ENCODE measurements at regions not wholly inside any gene's neighbourhood (a gene's known extent, or its start where the extent isn't known, plus 50 kb on each side); places are given as distances from the start of the nearest gene placed in this dataset.

GRCh38 chr2:15750433-15750814, 158.8 kb downstream of the DDX1 start:
- Mint-ChIP-seq H3K4me1 (no peaks in the 10 kb centered on the region), H3K36me3 (ENCODE audit: low read depth) (no peaks in the 10 kb centered on the region), H3K4me3 (no peak overlapping the region), H3K27ac (no peak overlapping the region), H3K27me3 (peaks cover 21% of the 10 kb centered on the region)
- ATAC-seq, result no peak
- no peaks in the 10 kb centered on the region for H3K9me3 ChIP-seq (ENCODE audit: control insufficient read depth, low read length, poor library complexity, severe bottlenecking)
- no peak for DNase-seq

- DNase-seq, result no peak
- Mint-ChIP-seq H3K36me3 (ENCODE audit: low read depth) (no peaks in the 10 kb centered on the region), H3K27ac (no peak overlapping the region), H3K27me3 (peaks cover 17% of the 10 kb centered on the region), H3K4me3 (no peak overlapping the region), H3K4me1 (no peaks in the 10 kb centered on the region)
- ATAC-seq, result no peak
- no peaks in the 10 kb centered on the region for H3K9me3 ChIP-seq (ENCODE audit: control insufficient read depth, low read length, poor library complexity, severe bottlenecking)
Measured at GRCh38 chr2:15750822-15751329, 159.2 kb downstream of the DDX1 start.

- no peaks in the 10 kb centered on the region for H3K9me3 ChIP-seq (ENCODE audit: control insufficient read depth, low read length, poor library complexity, severe bottlenecking)
- no peak overlapping the region for H3K27ac Mint-ChIP-seq
- no peaks in the 10 kb centered on the region for H3K4me1 Mint-ChIP-seq
- no peaks in the 10 kb centered on the region for H3K36me3 Mint-ChIP-seq (ENCODE audit: low read depth)
- DNase-seq (no peak), ATAC-seq (no peak)
- H3K4me3 Mint-ChIP-seq, result no peak overlapping the region
- H3K27me3 Mint-ChIP-seq, result peaks cover 11% of the 10 kb centered on the region
Measured at GRCh38 chr2:15751477-15751876, 159.8 kb downstream of the DDX1 start.

GRCh38 chr2:15752552-15753232, 161.0 kb downstream of the DDX1 start:
- H3K4me1 Mint-ChIP-seq, result no peaks in the 10 kb centered on the region
- ATAC-seq (no peak), DNase-seq (no peak)

GRCh38 chr2:15753233-15753798, 161.6 kb downstream of the DDX1 start:
- no peaks in the 10 kb centered on the region for H3K9me3 ChIP-seq (ENCODE audit: control insufficient read depth, low read length, poor library complexity, severe bottlenecking)
- H3K4me1 Mint-ChIP-seq, result no peaks in the 10 kb centered on the region
- H3K36me3 Mint-ChIP-seq (ENCODE audit: low read depth), result no peaks in the 10 kb centered on the region
- ATAC-seq (no peak), DNase-seq (no peak)
- H3K4me3 Mint-ChIP-seq, result no peak overlapping the region
- peaks cover 4% of the 10 kb centered on the region for H3K27me3 Mint-ChIP-seq
- no peak overlapping the region for H3K27ac Mint-ChIP-seq

More at GRCh38 chr2:15752552-15753232, 161.0 kb downstream of the DDX1 start:
- H3K9me3 ChIP-seq (ENCODE audit: control insufficient read depth, low read length, poor library complexity, severe bottlenecking), result no peaks in the 10 kb centered on the region
- no peak overlapping the region for H3K4me3 Mint-ChIP-seq
- peaks cover 4% of the 10 kb centered on the region for H3K27me3 Mint-ChIP-seq
- no peak overlapping the region for H3K27ac Mint-ChIP-seq
- no peaks in the 10 kb centered on the region for H3K36me3 Mint-ChIP-seq (ENCODE audit: low read depth)

- DNase-seq (no peak), ATAC-seq (no peak)
- no peaks in the 10 kb centered on the region for H3K36me3 Mint-ChIP-seq (ENCODE audit: low read depth)
- H3K27ac Mint-ChIP-seq, result no peak overlapping the region
- H3K9me3 ChIP-seq (ENCODE audit: control insufficient read depth, low read length, poor library complexity, severe bottlenecking), result no peaks in the 10 kb centered on the region
- H3K4me1 Mint-ChIP-seq, result no peaks in the 10 kb centered on the region
- peaks cover 4% of the 10 kb centered on the region for H3K27me3 Mint-ChIP-seq
- H3K4me3 Mint-ChIP-seq, result no peak overlapping the region
Measured at GRCh38 chr2:15753811-15754702, 162.4 kb downstream of the DDX1 start.

GRCh38 chr2:15754703-15755099, 163.0 kb downstream of the DDX1 start:
- H3K9me3 ChIP-seq (ENCODE audit: control insufficient read depth, low read length, poor library complexity, severe bottlenecking), result no peaks in the 10 kb centered on the region
- no peaks in the 10 kb centered on the region for H3K4me1 Mint-ChIP-seq
- DNase-seq (no peak), ATAC-seq (no peak)
- no peak overlapping the region for H3K4me3 Mint-ChIP-seq
- peaks cover 4% of the 10 kb centered on the region for H3K27me3 Mint-ChIP-seq
- no peak overlapping the region for H3K27ac Mint-ChIP-seq
- no peaks in the 10 kb centered on the region for H3K36me3 Mint-ChIP-seq (ENCODE audit: low read depth)

- H3K36me3 Mint-ChIP-seq (ENCODE audit: low read depth), result no peaks in the 10 kb centered on the region
- no peaks in the 10 kb centered on the region for H3K4me1 Mint-ChIP-seq
- no peak for DNase-seq
- H3K4me3 Mint-ChIP-seq, result no peak overlapping the region
- no peak overlapping the region for H3K27ac Mint-ChIP-seq
- no peaks in the 10 kb centered on the region for H3K9me3 ChIP-seq (ENCODE audit: control insufficient read depth, low read length, poor library complexity, severe bottlenecking)
- H3K27me3 Mint-ChIP-seq, result peaks cover 5% of the 10 kb centered on the region
- no peak for ATAC-seq
Measured at GRCh38 chr2:15755528-15755927, 163.9 kb downstream of the DDX1 start.

- no peak overlapping the region for H3K27ac Mint-ChIP-seq
- H3K27me3 Mint-ChIP-seq, result peaks cover 10% of the 10 kb centered on the region
- no peaks in the 10 kb centered on the region for H3K36me3 Mint-ChIP-seq (ENCODE audit: low read depth)
- no peaks in the 10 kb centered on the region for H3K9me3 ChIP-seq (ENCODE audit: control insufficient read depth, low read length, poor library complexity, severe bottlenecking)
- no peak for ATAC-seq
- no peak for DNase-seq
- no peak overlapping the region for H3K4me3 Mint-ChIP-seq
- no peaks in the 10 kb centered on the region for H3K4me1 Mint-ChIP-seq
Measured at GRCh38 chr2:15756011-15756550, 164.4 kb downstream of the DDX1 start.

GRCh38 chr2:15756882-15757819, 165.5 kb downstream of the DDX1 start:
- H3K27me3 Mint-ChIP-seq, result peaks cover 16% of the 10 kb centered on the region
- H3K36me3 Mint-ChIP-seq (ENCODE audit: low read depth), result no peaks in the 10 kb centered on the region
- H3K4me1 Mint-ChIP-seq, result no peaks in the 10 kb centered on the region
- H3K9me3 ChIP-seq (ENCODE audit: control insufficient read depth, low read length, poor library complexity, severe bottlenecking), result no peaks in the 10 kb centered on the region
- no peak overlapping the region for H3K4me3 Mint-ChIP-seq
- no peak overlapping the region for H3K27ac Mint-ChIP-seq
- no peak for ATAC-seq
- no peak for DNase-seq

- no peak overlapping the region for H3K4me3 Mint-ChIP-seq
- ATAC-seq, result no peak
Measured at GRCh38 chr2:15757820-15758586, 166.3 kb downstream of the DDX1 start.

GRCh38 chr2:15758848-15759247, 167.2 kb downstream of the DDX1 start:
- no peak overlapping the region for H3K4me3 Mint-ChIP-seq
- DNase-seq (no peak), ATAC-seq (no peak)
- no peaks in the 10 kb centered on the region for H3K9me3 ChIP-seq (ENCODE audit: control insufficient read depth, low read length, poor library complexity, severe bottlenecking)
- peaks cover 13% of the 10 kb centered on the region for H3K27me3 Mint-ChIP-seq
- H3K4me1 Mint-ChIP-seq, result no peaks in the 10 kb centered on the region
- H3K36me3 Mint-ChIP-seq (ENCODE audit: low read depth), result no peaks in the 10 kb centered on the region
- no peak overlapping the region for H3K27ac Mint-ChIP-seq

More at GRCh38 chr2:15757820-15758586, 166.3 kb downstream of the DDX1 start:
- Mint-ChIP-seq H3K27ac (no peak overlapping the region), H3K4me1 (no peaks in the 10 kb centered on the region), H3K27me3 (peaks cover 13% of the 10 kb centered on the region), H3K36me3 (ENCODE audit: low read depth) (no peaks in the 10 kb centered on the region)
- no peaks in the 10 kb centered on the region for H3K9me3 ChIP-seq (ENCODE audit: control insufficient read depth, low read length, poor library complexity, severe bottlenecking)
- no peak for DNase-seq
